HG02571 (cell line): ENCODE measurements at regions not wholly inside any gene's neighbourhood (a gene's known extent, or its start where the extent isn't known, plus 50 kb on each side); places are given as distances from the start of the nearest gene placed in this dataset.
"Not testable (repeated sequence)": the region's sequence is repeated elsewhere in the genome, so short reads cannot be mapped to it uniquely, and the experiment has no call there.

Source experiments
- ATAC-seq: cut with Tn5 transposase; IDR thresholded peaks from one replicate; pipeline ENCODE4 v1.9.1; 2021; ENCODE audit warnings: mild to moderate bottlenecking, moderate library complexity; ENCODE audit not compliant: unreplicated experiment

GRCh38 chr3:27559835-27560234 lies 75.7 kb upstream of the SLC4A7 start:
- ATAC-seq, result no peak

- ATAC-seq, result no peak
These were observed 75.2 kb upstream of the SLC4A7 start for GRCh38 chr3:27559381-27559780.

GRCh38 chr3:27557411-27557810 lies 73.2 kb upstream of the SLC4A7 start:
- ATAC-seq, result no peak

GRCh38 chr3:27556887-27557286 lies 72.7 kb upstream of the SLC4A7 start:
- ATAC-seq, result no peak

- no peak for ATAC-seq
These were observed 70.5 kb upstream of the SLC4A7 start for GRCh38 chr3:27554706-27555105.

GRCh38 chr3:27553886-27554540 lies 69.8 kb upstream of the SLC4A7 start:
- ATAC-seq, result no peak

GRCh38 chr3:27552708-27553107 lies 68.5 kb upstream of the SLC4A7 start:
- ATAC-seq, result not testable (repeated sequence)

GRCh38 chr3:27551413-27551812 lies 67.2 kb upstream of the SLC4A7 start:
- not testable (repeated sequence) for ATAC-seq

- no peak for ATAC-seq
These were observed 60.9 kb upstream of the SLC4A7 start for GRCh38 chr3:27545061-27545460.

GRCh38 chr3:27544372-27544865 lies 60.2 kb upstream of the SLC4A7 start:
- no peak for ATAC-seq

- ATAC-seq, result no peak
These were observed 58.3 kb upstream of the SLC4A7 start for GRCh38 chr3:27542476-27542875.

GRCh38 chr3:27540231-27540630 lies 56.0 kb upstream of the SLC4A7 start:
- no peak for ATAC-seq

GRCh38 chr3:27536491-27536890 lies 52.3 kb upstream of the SLC4A7 start:
- no peak for ATAC-seq

- ATAC-seq, result no peak
These were observed 51.7 kb upstream of the SLC4A7 start for GRCh38 chr3:27535809-27536392.

- ATAC-seq, result peak; percentile 43
These were observed 49.8 kb upstream of the SLC4A7 start for GRCh38 chr3:27533718-27534573.
